NT2/D1 (cell line): ENCODE measurements at regions not wholly inside any gene's neighbourhood (a gene's known extent, or its start where the extent isn't known, plus 50 kb on each side); places are given as distances from the start of the nearest gene placed in this dataset.

Experiments
- SUZ12 ChIP-seq: IDR thresholded peaks from 2 replicates; pipeline ENCODE4 v1.6.1; 2011; ENCODE audit not compliant: insufficient read length, insufficient read depth; ENCODE audit errors: extremely low read depth
- YY1 ChIP-seq: IDR thresholded peaks from 2 replicates; pipeline ENCODE4 v1.6.1; 2011; ENCODE audit not compliant: insufficient read length, insufficient read depth
- ZNF274 ChIP-seq: IDR thresholded peaks from 2 replicates; pipeline ENCODE4 v1.6.1; 2011; ENCODE audit warnings: mild to moderate bottlenecking, low read depth, low read length

DNA sequence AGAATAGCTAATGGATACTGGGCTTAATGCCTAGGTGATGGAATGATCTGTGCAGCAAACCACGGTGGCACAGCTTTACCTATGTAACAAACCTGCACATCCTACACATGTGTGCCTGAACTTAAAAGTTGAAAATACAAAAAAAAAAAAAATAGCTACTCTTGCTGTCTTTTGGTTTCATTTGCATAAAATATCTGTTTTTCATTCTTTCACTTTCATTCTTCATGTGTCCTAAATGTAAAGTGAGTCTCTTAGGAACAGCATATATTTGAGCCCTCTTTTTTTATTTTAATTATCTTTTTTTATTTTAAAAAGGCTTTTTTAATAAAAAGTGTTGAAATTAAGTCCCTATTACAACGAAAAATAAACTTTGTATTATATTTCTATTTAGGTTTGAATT lies 836.1 kb upstream of the KCND2 start:
- TF ChIP-seq YY1 = no peak
- no peak for TF ChIP-seq ZNF274
- TF ChIP-seq SUZ12 = no peak
